Gastroesophageal sphincter (tissue), 3 donors: ENCODE measurements at regions not wholly inside any gene's neighbourhood (a gene's known extent, or its start where the extent isn't known, plus 50 kb on each side); places are given as distances from the start of the nearest gene placed in this dataset.

Source experiments
- POLR2A ChIP-seq, 2 donors: fragments of 450-650 bp; IDR thresholded peaks; one replicate each; pipeline ENCODE4 v1.6.1; 2017; ENCODE audit warnings: antibody characterized with exemption in 2 of 2, mild to moderate bottlenecking in 2 of 2, moderate library complexity in 1 of 2
- TF ChIP-seq, protein P1 (sequence below), 4 experiments: fragments of 200-600 bp in 2 of 4; fragments of 450-650 bp in 2 of 4; sonication (generic) in 1 of 4; IDR thresholded peaks; one replicate each; pipeline ENCODE4 v1.5.1; 2017 to 2019; ENCODE audit warnings: antibody characterized with exemption in 4 of 4, mild to moderate bottlenecking in 2 of 4, moderate library complexity in 2 of 4

DNA sequence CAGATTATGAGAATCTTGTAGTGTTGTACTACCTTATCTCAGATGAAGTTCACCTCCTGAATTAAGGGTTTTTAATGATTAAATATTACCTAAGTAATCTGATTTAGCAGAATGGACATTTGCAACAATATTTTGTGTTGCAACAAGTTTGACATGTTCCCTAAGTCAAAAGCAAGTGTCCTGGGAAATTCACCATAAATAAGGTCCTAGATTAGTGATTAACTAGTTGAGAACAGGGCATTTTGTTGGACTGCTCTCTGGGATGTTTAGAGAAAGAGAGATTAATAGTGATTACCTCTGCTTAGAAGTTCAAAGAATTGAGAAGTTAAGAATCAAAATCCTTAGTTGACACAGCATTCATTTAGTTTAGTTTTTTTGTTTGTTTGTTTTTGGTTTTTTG is 120.2 kb upstream of the MARCKS start:
- TF ChIP-seq, protein P1, sequence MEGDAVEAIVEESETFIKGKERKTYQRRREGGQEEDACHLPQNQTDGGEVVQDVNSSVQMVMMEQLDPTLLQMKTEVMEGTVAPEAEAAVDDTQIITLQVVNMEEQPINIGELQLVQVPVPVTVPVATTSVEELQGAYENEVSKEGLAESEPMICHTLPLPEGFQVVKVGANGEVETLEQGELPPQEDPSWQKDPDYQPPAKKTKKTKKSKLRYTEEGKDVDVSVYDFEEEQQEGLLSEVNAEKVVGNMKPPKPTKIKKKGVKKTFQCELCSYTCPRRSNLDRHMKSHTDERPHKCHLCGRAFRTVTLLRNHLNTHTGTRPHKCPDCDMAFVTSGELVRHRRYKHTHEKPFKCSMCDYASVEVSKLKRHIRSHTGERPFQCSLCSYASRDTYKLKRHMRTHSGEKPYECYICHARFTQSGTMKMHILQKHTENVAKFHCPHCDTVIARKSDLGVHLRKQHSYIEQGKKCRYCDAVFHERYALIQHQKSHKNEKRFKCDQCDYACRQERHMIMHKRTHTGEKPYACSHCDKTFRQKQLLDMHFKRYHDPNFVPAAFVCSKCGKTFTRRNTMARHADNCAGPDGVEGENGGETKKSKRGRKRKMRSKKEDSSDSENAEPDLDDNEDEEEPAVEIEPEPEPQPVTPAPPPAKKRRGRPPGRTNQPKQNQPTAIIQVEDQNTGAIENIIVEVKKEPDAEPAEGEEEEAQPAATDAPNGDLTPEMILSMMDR (IDR thresholded peaks at IDR 0.05): no peak
- no peak for TF ChIP-seq POLR2A (IDR thresholded peaks at IDR 0.05)
